Myocyte (in vitro differentiated cells): ENCODE measurements at regions not wholly inside any gene's neighbourhood (a gene's known extent, or its start where the extent isn't known, plus 50 kb on each side); places are given as distances from the start of the nearest gene placed in this dataset.

Experiments
- DNase-seq: peaks from one replicate; pipeline ENCODE4 v3.0.0-alpha.2; 2012; ENCODE audit warnings: low read depth

GRCh38 chr1:185373813-185374529, 56.9 kb upstream of the IVNS1ABP start:
- peak; percentile 40 for DNase-seq

DNA sequence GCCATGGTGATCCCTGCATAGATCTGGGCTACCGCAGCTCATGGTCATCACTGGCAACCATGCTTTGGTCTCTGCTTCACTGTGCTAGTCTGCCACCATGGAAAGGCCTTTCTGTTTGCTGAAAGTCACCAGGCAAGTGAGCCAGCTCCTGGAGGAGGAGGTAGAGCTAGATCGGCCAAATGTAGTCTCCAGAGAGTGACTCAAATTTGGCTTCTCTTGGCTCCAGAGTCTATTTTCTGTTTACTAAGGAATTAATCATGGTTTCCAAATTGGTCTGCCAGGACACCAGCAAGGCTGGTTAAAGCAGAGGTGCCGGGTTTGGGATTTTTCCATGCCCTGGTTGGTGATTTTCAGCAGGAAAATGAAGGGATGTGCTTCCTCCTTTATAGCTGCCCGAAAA, 52.7 kb upstream of the IVNS1ABP start:
- DNase-seq, result peak; percentile 10

DNA sequence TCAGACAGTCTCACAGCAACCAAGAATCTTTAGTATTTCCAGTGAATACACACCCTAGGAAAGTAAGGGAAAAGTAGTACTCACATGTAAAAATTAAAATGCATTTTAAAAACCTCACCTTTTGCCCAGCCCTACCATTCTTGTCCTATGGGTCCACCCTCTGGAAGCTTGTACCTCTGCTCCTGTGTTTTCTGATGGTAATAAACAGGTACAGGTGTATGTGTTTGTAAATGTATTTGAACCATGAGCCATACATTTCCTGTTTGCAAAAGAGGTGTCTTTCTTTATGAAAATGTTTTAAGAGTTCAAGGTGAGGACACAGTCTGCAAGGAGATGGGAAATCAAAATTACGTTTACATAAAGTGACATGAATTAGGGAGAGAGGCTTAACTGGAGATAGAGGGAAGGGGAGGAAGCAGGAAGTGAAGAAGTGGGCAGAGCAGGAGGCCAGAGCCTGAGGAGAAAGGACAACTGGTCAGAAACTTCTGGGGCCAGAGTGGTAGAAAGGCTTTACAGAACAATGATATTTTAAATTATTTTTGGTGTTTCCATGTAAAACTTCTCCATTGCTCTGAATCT, 52.0 kb upstream of the IVNS1ABP start:
- DNase-seq, result no peak

DNA sequence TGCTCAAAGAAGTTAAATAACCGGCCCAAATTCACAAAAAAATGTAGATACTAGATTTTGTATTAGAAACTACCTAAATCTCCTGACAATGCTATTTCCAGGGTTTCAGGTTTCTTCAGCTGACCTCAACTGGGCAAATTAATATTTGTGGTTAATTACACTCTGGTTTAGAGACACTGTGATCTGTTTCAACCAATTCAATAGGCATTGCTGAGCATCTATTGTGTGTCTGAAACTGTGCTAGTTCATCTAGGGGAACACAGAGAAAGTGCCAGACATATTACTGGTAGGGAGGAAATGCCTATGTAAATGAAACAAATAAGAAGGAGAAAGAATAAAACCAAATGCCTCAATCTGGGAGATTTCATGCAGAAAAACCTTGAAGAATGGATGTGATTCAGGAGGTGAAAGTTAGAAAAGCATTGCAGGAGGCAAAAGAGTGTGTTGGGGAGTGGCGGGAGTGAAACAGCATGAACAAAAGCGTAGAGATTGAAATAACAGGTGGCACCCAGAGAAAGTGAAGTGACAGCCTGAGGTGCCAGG, 51.3 kb upstream of the IVNS1ABP start:
- DNase-seq, result no peak

DNA sequence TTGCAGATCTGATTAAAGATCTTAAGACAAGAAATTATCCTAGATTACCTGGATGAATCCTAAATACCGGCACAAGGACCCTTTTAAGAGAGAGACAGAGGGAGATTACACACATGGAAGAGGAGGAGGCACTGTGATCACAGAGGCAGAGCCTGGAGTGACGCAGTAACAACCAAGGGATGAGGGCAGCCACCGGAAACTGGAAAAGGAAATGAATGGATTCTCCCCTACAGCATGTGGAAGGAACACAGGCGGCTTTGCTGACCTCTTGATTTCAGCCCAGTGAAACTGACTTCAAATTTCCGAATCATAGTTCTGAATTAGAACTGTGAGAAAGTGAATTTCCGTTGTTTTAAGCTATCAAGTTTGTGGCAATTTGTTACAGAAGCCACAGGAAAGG, 50.2 kb upstream of the IVNS1ABP start:
- DNase-seq, result no peak
